Gastroesophageal sphincter (tissue), 3 donors: ENCODE measurements at regions not wholly inside any gene's neighbourhood (a gene's known extent, or its start where the extent isn't known, plus 50 kb on each side); places are given as distances from the start of the nearest gene placed in this dataset.
"Not testable (repeated sequence)": the region's sequence is repeated elsewhere in the genome, so short reads cannot be mapped to it uniquely, and the experiment has no call there.

Experiments
- POLR2AphosphoS5 ChIP-seq: sonication (generic); formaldehyde crosslinking; IDR thresholded peaks from one replicate; pipeline ENCODE4 v1.6.1; 2017; ENCODE audit warnings: antibody characterized with exemption
- TF ChIP-seq, protein P1 (sequence below), 4 experiments: fragments of 200-600 bp in 2 of 4; fragments of 450-650 bp in 2 of 4; sonication (generic) in 1 of 4; IDR thresholded peaks; one replicate each; pipeline ENCODE4 v1.5.1; 2017 to 2019; ENCODE audit warnings: antibody characterized with exemption in 4 of 4, mild to moderate bottlenecking in 2 of 4, moderate library complexity in 2 of 4

- TF ChIP-seq, protein P1, sequence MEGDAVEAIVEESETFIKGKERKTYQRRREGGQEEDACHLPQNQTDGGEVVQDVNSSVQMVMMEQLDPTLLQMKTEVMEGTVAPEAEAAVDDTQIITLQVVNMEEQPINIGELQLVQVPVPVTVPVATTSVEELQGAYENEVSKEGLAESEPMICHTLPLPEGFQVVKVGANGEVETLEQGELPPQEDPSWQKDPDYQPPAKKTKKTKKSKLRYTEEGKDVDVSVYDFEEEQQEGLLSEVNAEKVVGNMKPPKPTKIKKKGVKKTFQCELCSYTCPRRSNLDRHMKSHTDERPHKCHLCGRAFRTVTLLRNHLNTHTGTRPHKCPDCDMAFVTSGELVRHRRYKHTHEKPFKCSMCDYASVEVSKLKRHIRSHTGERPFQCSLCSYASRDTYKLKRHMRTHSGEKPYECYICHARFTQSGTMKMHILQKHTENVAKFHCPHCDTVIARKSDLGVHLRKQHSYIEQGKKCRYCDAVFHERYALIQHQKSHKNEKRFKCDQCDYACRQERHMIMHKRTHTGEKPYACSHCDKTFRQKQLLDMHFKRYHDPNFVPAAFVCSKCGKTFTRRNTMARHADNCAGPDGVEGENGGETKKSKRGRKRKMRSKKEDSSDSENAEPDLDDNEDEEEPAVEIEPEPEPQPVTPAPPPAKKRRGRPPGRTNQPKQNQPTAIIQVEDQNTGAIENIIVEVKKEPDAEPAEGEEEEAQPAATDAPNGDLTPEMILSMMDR (IDR thresholded peaks at IDR 0.05): not testable (repeated sequence)
- TF ChIP-seq POLR2AphosphoS5: not testable (repeated sequence)
These were observed 146.7 kb downstream of the SPIN4 start for GRCh38 chrX:63204266-63205074.
